K562 (cell line): ENCODE measurements at regions not wholly inside any gene's neighbourhood (a gene's known extent, or its start where the extent isn't known, plus 50 kb on each side); places are given as distances from the start of the nearest gene placed in this dataset.

Source experiments
- ATF2 ChIP-seq: sonication (generic); formaldehyde crosslinking; IDR thresholded peaks from 2 replicates; pipeline ENCODE4 v1.8.1; 2022; ENCODE audit warnings: missing genetic modification reagents
- ATF7 ChIP-seq: fragments of 450-650 bp; IDR thresholded peaks from 2 replicates; pipeline ENCODE4 v1.7.1; 2014; ENCODE audit warnings: mild to moderate bottlenecking, moderate library complexity
- ETS1 ChIP-seq: conservative IDR thresholded peaks from 2 replicates; pipeline ENCODE4 v1.6.1; 2011; ENCODE audit warnings: low read depth, mild to moderate bottlenecking, low read length; ENCODE audit not compliant: control insufficient read depth
- HLTF ChIP-seq: fragments of 450-650 bp; IDR thresholded peaks from 2 replicates; pipeline ENCODE4 v1.6.1; 2016
- NONO ChIP-seq, 2 experiments: fragments of 200-400 bp in 1 of 2; fragments of 450-650 bp in 1 of 2; formaldehyde crosslinking in 1 of 2; IDR thresholded peaks; 2 replicates each; pipeline ENCODE4 v1.6.1; 2017; ENCODE audit warnings: low read depth in 2 of 2, mild to moderate bottlenecking in 2 of 2, moderate library complexity in 2 of 2, low read length in 1 of 2
- VEZF1 ChIP-seq: fragments of 200-800 bp; sonication (Bioruptor generic); IDR thresholded peaks from 2 replicates; pipeline ENCODE4 v1.6.1; 2017; ENCODE audit warnings: missing genetic modification characterization, missing compliant biosample characterization
- ZFP91 ChIP-seq: sonication (generic); formaldehyde crosslinking; IDR thresholded peaks from 2 replicates; pipeline ENCODE4 v1.8.0; 2022; ENCODE audit warnings: mild to moderate bottlenecking, missing genetic modification reagents

- TF ChIP-seq VEZF1 (CRISPR knock-in tag) (no peak), ATF7 (no peak), NONO (IDR thresholded peaks at IDR 0.05; ENCODE audit: low read depth in 2 of 2, low read length in 1 of 2) (no peak), HLTF (no peak), ETS1 (no peak), ZFP91 (CRISPR knock-in tag) (no peak), ATF2 (CRISPR knock-in tag) (no peak)
- TF ChIP-seq, all 486 proteins: peak for 0
Observed at GRCh38 chr4:134320048-134320447, 118.5 kb upstream of the PABPC4L start (continued).
